B cell (primary cell): ENCODE measurements at regions not wholly inside any gene's neighbourhood (a gene's known extent, or its start where the extent isn't known, plus 50 kb on each side); places are given as distances from the start of the nearest gene placed in this dataset.

Experiments
- ATAC-seq: fragments of 200-7000 bp; cut with Tn5 transposase; one replicate; pipeline ENCODE4 v1.10.0; 2021; ENCODE audit warnings: low read depth, mild to moderate bottlenecking, moderate number of reproducible peaks, moderate library complexity
- CTCF ChIA-PET: fragments of 350-600 bp; sonication (Branson Sonifier 250); formaldehyde crosslinking; loops from one replicate; lab custom pipeline; 2021; ENCODE audit warnings: antibody characterized with exemption, inconsistent platforms; lab: Charles Lee
- POLR2A ChIA-PET: fragments of 350-600 bp; sonication (Branson Sonifier 250); formaldehyde crosslinking; loops from one replicate; lab custom pipeline; 2021; ENCODE audit warnings: antibody characterized with exemption; lab: Charles Lee
- DNase-seq: peaks from one replicate; pipeline ENCODE4 v3.0.0; 2013
- H2AFZ ChIP-seq: 2 replicates; pipeline ENCODE4 v1.6.1; 2012; ENCODE audit warnings: mild to moderate bottlenecking, low read depth, low read length; ENCODE audit not compliant: insufficient read depth, poor library complexity, severe bottlenecking
- H3K27ac ChIP-seq, 2 donors: 1 replicate in 1 of 2; 2 replicates in 1 of 2; pipeline ENCODE4 v1.5.1; 2012 to 2013; ENCODE audit warnings: low read length in 2 of 2, mild to moderate bottlenecking in 2 of 2, moderate library complexity in 1 of 2
- H3K27me3 ChIP-seq, 4 experiments: fragments of 200-600 bp in 1 of 4; sonication (generic) in 1 of 4; replicated peaks in 1 of 4; 1 replicate in 2 of 4; 2 replicates in 2 of 4; pipeline versions ENCODE4 v1.6.1 to v1.7.0; 2013 to 2016; ENCODE audit warnings: low read length in 3 of 4, mild to moderate bottlenecking in 2 of 4, mixed read lengths in 1 of 4, moderate library complexity in 1 of 4; ENCODE audit not compliant: insufficient read depth in 4 of 4, control insufficient read depth in 3 of 4; ENCODE audit errors: control extremely low read depth in 1 of 4
- H3K36me3 ChIP-seq, 2 experiments: replicated peaks in 1 of 2; 1 replicate in 1 of 2; 2 replicates in 1 of 2; pipeline versions ENCODE4 v1.6.1 to v1.7.1; 2013; ENCODE audit warnings: low read length in 1 of 2; ENCODE audit not compliant: insufficient read depth in 2 of 2, control insufficient read depth in 1 of 2; ENCODE audit errors: control extremely low read depth in 1 of 2, extremely low read depth in 1 of 2
- H3K4me1 ChIP-seq, 2 donors: fragments of 200-600 bp in 1 of 2; sonication (generic) in 1 of 2; 1 replicate in 1 of 2; 2 replicates in 1 of 2; pipeline versions ENCODE4 v1.5.1 to v1.6.1; 2013 to 2017; ENCODE audit warnings: low read length in 2 of 2; ENCODE audit not compliant: control insufficient read depth in 2 of 2, insufficient read depth in 2 of 2
- H3K4me2 ChIP-seq: replicated peaks from 2 replicates; pipeline ENCODE3; 2012; ENCODE audit warnings: mild to moderate bottlenecking, low read depth, low read length; ENCODE audit not compliant: poor library complexity, severe bottlenecking
- H3K4me3 ChIP-seq, 5 experiments: fragments of 200-600 bp in 1 of 5; sonication (generic) in 1 of 5; 1 replicate in 3 of 5; 2 replicates in 2 of 5; pipeline versions ENCODE4 v1.5.1 to v1.7.0; 2011 to 2016; ENCODE audit warnings: low read length in 4 of 5, mild to moderate bottlenecking in 4 of 5, low read depth in 2 of 5, control low read depth in 1 of 5, moderate library complexity in 1 of 5; ENCODE audit not compliant: insufficient read depth in 1 of 5; ENCODE audit errors: control extremely low read depth in 1 of 5, extremely low read depth in 1 of 5
- H3K79me2 ChIP-seq: fragments of 200-600 bp; sonication (generic); one replicate; pipeline ENCODE4 v1.6.0; 2016; ENCODE audit warnings: low read length; ENCODE audit not compliant: control insufficient read depth, insufficient read depth
- H3K9ac ChIP-seq: fragments of 200-600 bp; sonication (generic); 2 replicates; pipeline ENCODE4 v1.6.1; 2017; ENCODE audit warnings: mild to moderate bottlenecking, low read length, moderate library complexity
- H3K9me3 ChIP-seq, 3 donors: one replicate each; pipeline versions ENCODE4 v1.6.1 to v1.7.1; 2013; ENCODE audit warnings: low read length in 2 of 3; ENCODE audit not compliant: control insufficient read depth in 2 of 3, insufficient read depth in 1 of 3; ENCODE audit errors: control extremely low read depth in 1 of 3
- H4K20me1 ChIP-seq: 2 replicates; pipeline ENCODE4 v1.6.0; 2012; ENCODE audit warnings: mild to moderate bottlenecking, low read length; ENCODE audit not compliant: insufficient read depth, control insufficient read depth, poor library complexity, severe bottlenecking
- H3K27ac Mint-ChIP-seq: one replicate; pipeline ENCODE4 v1.8.0; 2021; ENCODE audit warnings: mixed read lengths
- H3K27me3 Mint-ChIP-seq: one replicate; pipeline ENCODE4 v1.8.0; 2021; ENCODE audit warnings: mixed read lengths
- H3K4me1 Mint-ChIP-seq: one replicate; pipeline ENCODE4 v1.8.0; 2021; ENCODE audit warnings: mixed read lengths
- H3K4me3 Mint-ChIP-seq: one replicate; pipeline ENCODE4 v1.8.0; 2021; ENCODE audit warnings: mixed read lengths
- H3K9me3 Mint-ChIP-seq: one replicate; pipeline ENCODE4 v1.8.0; 2022; ENCODE audit warnings: mixed read lengths; ENCODE audit not compliant: insufficient read depth
- CTCF ChIP-seq: fragments of 200-600 bp; IDR thresholded peaks from one replicate; pipeline ENCODE4 v1.8.0; 2022; ENCODE audit warnings: antibody characterized with exemption, mild to moderate bottlenecking
- EZH2 ChIP-seq: IDR thresholded peaks from 2 replicates; pipeline ENCODE4 v1.6.1; 2012; ENCODE audit warnings: borderline replicate concordance, low read depth, mild to moderate bottlenecking, moderate library complexity, low read length; ENCODE audit not compliant: insufficient read depth, poor library complexity, severe bottlenecking
- WGBS: methylation state at CpG from one replicate; pipeline ENCODE4 v1.1.5; 2013; ENCODE audit warnings: missing lambda C conversion rate; ENCODE audit not compliant: insufficient coverage; 5-methylcytosine and 5-hydroxymethylcytosine counted together
- intact Hi-C: fragments of 100-400 bp; cut with micrococcal nuclease; formaldehyde crosslinking; loops from one replicate; pipeline ENCODE4 v1.10.0; 2022

- intact Hi-C loops, result no loop called here
- no peak overlapping the region for H3K4me2 ChIP-seq
- no peak overlapping the region for H2AFZ ChIP-seq
- Mint-ChIP-seq H3K4me3 (no peak overlapping the region), H3K4me1 (no peaks in the 10 kb centered on the region), H3K9me3 (no peaks in the 10 kb centered on the region), H3K27me3 (peaks cover 16% of the 10 kb centered on the region), H3K27ac (no peak overlapping the region)
- no peak overlapping the region for H3K27ac ChIP-seq
- TF ChIP-seq EZH2 (no peak), CTCF (no peak)
- H3K4me1 ChIP-seq, result no peaks in the 10 kb centered on the region
- ChIA-PET POLR2A (no interaction called here), CTCF (no interaction called here)
- H3K9ac ChIP-seq, result no peak overlapping the region
- WGBS, result 89% methylated on average over 1 of the region's 2 CpGs
- no peaks in the 10 kb centered on the region for H3K9me3 ChIP-seq
- H4K20me1 ChIP-seq, result no peaks in the 10 kb centered on the region
- no peak for ATAC-seq
- no peaks in the 10 kb centered on the region for H3K79me2 ChIP-seq
- H3K36me3 ChIP-seq, result no peaks in the 10 kb centered on the region
- H3K4me3 ChIP-seq, result no peak overlapping the region
- DNase-seq, result no peak
- H3K27me3 ChIP-seq, result no peaks in the 10 kb centered on the region
Observed at GRCh38 chr10:59586407-59586891, 123.2 kb downstream of the SLC16A9 start.

- Mint-ChIP-seq H3K9me3 (no peaks in the 10 kb centered on the region), H3K27ac (no peak overlapping the region), H3K4me1 (no peaks in the 10 kb centered on the region), H3K4me3 (no peak overlapping the region), H3K27me3 (peaks cover 16% of the 10 kb centered on the region)
- no peak for TF ChIP-seq CTCF
- no peak for TF ChIP-seq EZH2
- ATAC-seq, result no peak
- Histone ChIP-seq H3K79me2 (no peaks in the 10 kb centered on the region), H3K36me3 (no peaks in the 10 kb centered on the region), H3K4me1 (no peaks in the 10 kb centered on the region), H4K20me1 (no peaks in the 10 kb centered on the region), H3K9ac (no peak overlapping the region), H3K27ac (no peak overlapping the region), H3K9me3 (no peaks in the 10 kb centered on the region), H3K27me3 (no peaks in the 10 kb centered on the region), H3K4me2 (no peak overlapping the region), H2AFZ (no peak overlapping the region), H3K4me3 (no peak overlapping the region)
- CTCF ChIA-PET, result no interaction called here
- DNase-seq, result no peak
- WGBS, result 90% methylated on average over 2 of the region's 4 CpGs
- intact Hi-C loops, result no loop called here
- POLR2A ChIA-PET, result no interaction called here
Observed at GRCh38 chr10:59585046-59585700, 124.5 kb downstream of the SLC16A9 start.
